Lower leg skin (tissue), 3 donors: ENCODE measurements at regions not wholly inside any gene's neighbourhood (a gene's known extent, or its start where the extent isn't known, plus 50 kb on each side); places are given as distances from the start of the nearest gene placed in this dataset.

Experiments used
- CTCF ChIP-seq, 3 donors: fragments of 450-650 bp; IDR thresholded peaks; one replicate each; pipeline ENCODE4 v1.5.1; 2016; ENCODE audit warnings: antibody characterized with exemption in 3 of 3, mild to moderate bottlenecking in 3 of 3, moderate library complexity in 2 of 3
- POLR2A ChIP-seq, 2 donors: fragments of 450-650 bp; IDR thresholded peaks; one replicate each; pipeline ENCODE4 v1.6.1; 2016 to 2017; ENCODE audit warnings: antibody characterized with exemption in 2 of 2, mild to moderate bottlenecking in 1 of 2, moderate library complexity in 1 of 2

GRCh38 chr6:145507239-145507638 lies 228.1 kb downstream of the EPM2A start:
- no peak for TF ChIP-seq CTCF (IDR thresholded peaks at IDR 0.05)
- no peak for TF ChIP-seq POLR2A (IDR thresholded peaks at IDR 0.05)
